ENCODE measurements at regions not wholly inside any gene's neighbourhood (a gene's known extent, or its start where the extent isn't known, plus 50 kb on each side); places are given as distances from the start of the nearest gene placed in this dataset.

- Histone ChIP-seq H3K4me1 (ENCODE audit: control insufficient read depth, insufficient read depth, low read length) (no peaks in the 10 kb centered on the region), H3K9ac (ENCODE audit: extremely low read depth, low read length, poor library complexity, severe bottlenecking) (no peak overlapping the region), H3K27ac (ENCODE audit: low read depth, low read length) (no peak overlapping the region), H3K9me3 (ENCODE audit: control insufficient read depth, low read length) (no peaks in the 10 kb centered on the region), H3K4me3 (ENCODE audit: low read length) (no peak overlapping the region), H3K36me3 (ENCODE audit: control insufficient read depth, insufficient read depth, low read length) (no peaks in the 10 kb centered on the region), H3K27me3 (ENCODE audit: control insufficient read depth, insufficient read depth, low read length, poor library complexity, severe bottlenecking) (no peaks in the 10 kb centered on the region)
- H3K4me3 Mint-ChIP-seq: no peak overlapping the region
- H3K27ac Mint-ChIP-seq: no peak overlapping the region
- no peaks in the 10 kb centered on the region for H3K36me3 Mint-ChIP-seq (ENCODE audit: low read depth)
- TF ChIP-seq CTCF (conservative IDR thresholded peaks at IDR 0.05): peak; percentile 74
- H3K4me1 Mint-ChIP-seq: no peaks in the 10 kb centered on the region
- DNase-seq: no peak
- WGBS, 2 experiments (ENCODE audit: insufficient coverage in 1 of 2, insufficient read length in 1 of 2): 97 to 100% methylated on average over 1 of the region's 1 CpG
- H3K27me3 Mint-ChIP-seq (ENCODE audit: insufficient read depth): no peaks in the 10 kb centered on the region
- H3K9me3 Mint-ChIP-seq: no peaks in the 10 kb centered on the region
Measured at GRCh38 chr4:170875868-170876267, 786.1 kb upstream of the AADAT start.

- Mint-ChIP-seq H3K4me3 (no peak overlapping the region), H3K9me3 (no peaks in the 10 kb centered on the region), H3K4me1 (no peaks in the 10 kb centered on the region), H3K27me3 (ENCODE audit: insufficient read depth) (no peaks in the 10 kb centered on the region), H3K36me3 (ENCODE audit: low read depth) (no peaks in the 10 kb centered on the region), H3K27ac (no peak overlapping the region)
- Histone ChIP-seq H3K36me3 (ENCODE audit: control insufficient read depth, insufficient read depth, low read length) (no peaks in the 10 kb centered on the region), H3K4me1 (ENCODE audit: control insufficient read depth, insufficient read depth, low read length) (no peaks in the 10 kb centered on the region), H3K9ac (ENCODE audit: extremely low read depth, low read length, poor library complexity, severe bottlenecking) (no peak overlapping the region), H3K4me3 (ENCODE audit: low read length) (no peak overlapping the region), H3K27me3 (ENCODE audit: control insufficient read depth, insufficient read depth, low read length, poor library complexity, severe bottlenecking) (no peaks in the 10 kb centered on the region), H3K27ac (ENCODE audit: low read depth, low read length) (no peak overlapping the region), H3K9me3 (ENCODE audit: control insufficient read depth, low read length) (no peaks in the 10 kb centered on the region)
- DNase-seq: no peak
- no peak for TF ChIP-seq CTCF (conservative IDR thresholded peaks at IDR 0.05)
Measured at GRCh38 chr4:170872794-170873193, 783.0 kb upstream of the AADAT start.

- Mint-ChIP-seq H3K27ac (no peak overlapping the region), H3K27me3 (ENCODE audit: insufficient read depth) (no peaks in the 10 kb centered on the region), H3K9me3 (no peaks in the 10 kb centered on the region), H3K4me3 (no peak overlapping the region), H3K36me3 (ENCODE audit: low read depth) (no peaks in the 10 kb centered on the region), H3K4me1 (no peaks in the 10 kb centered on the region)
- Histone ChIP-seq H3K4me3 (ENCODE audit: low read length) (no peak overlapping the region), H3K27ac (ENCODE audit: low read depth, low read length) (no peak overlapping the region), H3K4me1 (ENCODE audit: control insufficient read depth, insufficient read depth, low read length) (no peaks in the 10 kb centered on the region), H3K36me3 (ENCODE audit: control insufficient read depth, insufficient read depth, low read length) (no peaks in the 10 kb centered on the region), H3K27me3 (ENCODE audit: control insufficient read depth, insufficient read depth, low read length, poor library complexity, severe bottlenecking) (no peaks in the 10 kb centered on the region), H3K9ac (ENCODE audit: extremely low read depth, low read length, poor library complexity, severe bottlenecking) (no peak overlapping the region), H3K9me3 (ENCODE audit: control insufficient read depth, low read length) (no peaks in the 10 kb centered on the region)
- DNase-seq: no peak
- TF ChIP-seq CTCF (conservative IDR thresholded peaks at IDR 0.05): no peak
- 67% methylated on average over 1 of the region's 1 CpG; no CpG with 5 or more reads in 1 of the 2 experiments for WGBS, 2 experiments (ENCODE audit: insufficient coverage in 1 of 2, insufficient read length in 1 of 2)
Measured at GRCh38 chr4:170868170-170868569, 778.4 kb upstream of the AADAT start.
